Spleen (tissue), 11 donors: ENCODE measurements at regions not wholly inside any gene's neighbourhood (a gene's known extent, or its start where the extent isn't known, plus 50 kb on each side); places are given as distances from the start of the nearest gene placed in this dataset.

Source experiments
- DNase-seq: peaks from one replicate; pipeline ENCODE4 v3.0.0-alpha.2; 2020
- H3K27ac ChIP-seq, 8 donors: fragments of 200-600 bp; sonication (generic) in 7 of 8; 1 replicate in 4 of 8; 2 replicates in 4 of 8; pipeline versions ENCODE4 v1.5.0 to v1.8.0; 2016 to 2021; ENCODE audit warnings: inconsistent platforms in 4 of 8, mild to moderate bottlenecking in 4 of 8, moderate library complexity in 1 of 8
- H3K27me3 ChIP-seq, 7 donors: fragments of 200-600 bp; sonication (generic) in 6 of 7; replicated peaks in 1 of 7; 1 replicate in 4 of 7; 2 replicates in 3 of 7; pipeline versions ENCODE4 v1.5.0 to v1.8.0; 2016 to 2021; ENCODE audit warnings: inconsistent platforms in 3 of 7, mild to moderate bottlenecking in 1 of 7
- H3K36me3 ChIP-seq, 6 donors: fragments of 200-600 bp; sonication (generic) in 5 of 6; 1 replicate in 4 of 6; 2 replicates in 2 of 6; pipeline versions ENCODE4 v1.5.0 to v1.8.0; 2016 to 2021; ENCODE audit warnings: inconsistent platforms in 2 of 6
- H3K4me1 ChIP-seq, 6 donors: fragments of 200-600 bp; sonication (generic) in 5 of 6; 1 replicate in 3 of 6; 2 replicates in 3 of 6; pipeline versions ENCODE4 v1.5.0 to v1.8.0; 2016 to 2021; ENCODE audit warnings: inconsistent platforms in 3 of 6
- H3K4me3 ChIP-seq, 8 donors: fragments of 200-600 bp; sonication (generic) in 7 of 8; 1 replicate in 4 of 8; 2 replicates in 4 of 8; pipeline versions ENCODE4 v1.5.0 to v1.8.0; 2016 to 2021; ENCODE audit warnings: inconsistent platforms in 4 of 8, mild to moderate bottlenecking in 4 of 8, moderate library complexity in 2 of 8
- H3K9me3 ChIP-seq, 8 donors: fragments of 200-600 bp; sonication (generic) in 7 of 8; 1 replicate in 4 of 8; 2 replicates in 4 of 8; pipeline versions ENCODE4 v1.5.0 to v1.8.0; 2016 to 2021; ENCODE audit warnings: inconsistent platforms in 4 of 8
- POLR2A ChIP-seq, 3 donors: fragments of 450-650 bp; IDR thresholded peaks; one replicate each; pipeline ENCODE4 v1.5.1; 2017; ENCODE audit warnings: antibody characterized with exemption in 3 of 3, mild to moderate bottlenecking in 1 of 3
- POLR2AphosphoS5 ChIP-seq, 3 donors: sonication (generic); formaldehyde crosslinking; IDR thresholded peaks; one replicate each; pipeline ENCODE4 v1.5.1; 2017; ENCODE audit warnings: antibody characterized with exemption in 3 of 3
- WGBS, 5 donors: extraction: QIAGEN DNeasy Blood & Tissue Kit in 3 of 5; methylation state at CpG; one replicate each; pipeline versions ENCODE4 v1.1.5 to v1.1.7; 2013 to 2018; 5-methylcytosine and 5-hydroxymethylcytosine counted together
- intact Hi-C: fragments of 100-400 bp; cut with DNase I; formaldehyde crosslinking; loops from one replicate; pipeline ENCODE4 v1.15.0; 2023; ENCODE audit warnings: low total_unique reads
- TF ChIP-seq, protein P1 (sequence below), 11 experiments: fragments of 200-600 bp in 7 of 11; fragments of 450-650 bp in 4 of 11; sonication (generic) in 4 of 11; IDR thresholded peaks in 8 of 11; conservative IDR thresholded peaks in 3 of 11; 1 replicate in 7 of 11; 2 replicates in 4 of 11; pipeline versions ENCODE4 v1.4.0 to v1.8.0; 2016 to 2021; ENCODE audit warnings: antibody characterized with exemption in 11 of 11, inconsistent platforms in 4 of 11, mild to moderate bottlenecking in 1 of 11
- donor health status: healthy with polysubstance abuse.
- donor health status: DM: no; HTN: no; CAD: no; lungs with moderate emphysema.
- donor health status: DM: no; HTN: no; CAD: no.
- donor health status: Bipolar disorder and iron deficiency.
- donor health status: healthy.
- donor health status: DM: no; HTN: no; CAD: no.
- donor health status: DM: yes; HTN: yes; CAD: no.

DNA sequence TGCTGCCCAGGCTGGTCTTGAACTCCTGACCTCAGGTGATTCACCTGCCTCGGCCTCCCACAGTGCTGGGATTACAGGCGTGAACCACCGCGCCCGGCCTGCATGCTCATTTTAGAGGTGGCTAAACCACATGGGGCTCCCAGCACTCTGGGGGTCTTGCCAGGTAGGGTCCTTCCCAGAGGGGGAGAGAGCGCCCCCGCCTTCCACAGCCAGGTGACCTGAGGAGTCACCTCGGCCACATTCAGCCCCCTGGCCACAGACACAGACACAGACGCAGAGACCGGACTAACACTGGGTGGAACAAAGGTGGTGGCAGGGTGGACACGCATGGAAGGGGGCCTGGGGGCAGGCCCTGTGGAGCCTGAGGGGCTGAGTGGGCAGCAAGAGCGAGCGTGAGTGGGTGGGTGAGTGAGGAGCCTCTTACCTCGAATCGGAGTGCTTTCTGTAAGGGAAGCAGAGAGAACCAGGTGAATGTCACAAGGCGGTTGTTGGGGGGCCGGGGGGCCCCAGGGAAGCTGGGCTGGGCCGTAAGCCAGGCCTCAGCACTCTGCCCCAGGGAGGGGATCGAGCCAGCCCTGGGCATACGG lies 80.1 kb downstream of the PTPRS start:
- Histone ChIP-seq H3K4me1 (no peaks in the 10 kb centered on the region), H3K9me3 (peaks cover 0 to 17% (median 14%) of the 10 kb centered on the region in 8 donors), H3K27me3 (no peaks in the 10 kb centered on the region), H3K27ac (no peak overlapping the region), H3K4me3 (no peak overlapping the region), H3K36me3 (peaks cover 0 to 41% (median 0%) of the 10 kb centered on the region in 6 donors)
- TF ChIP-seq, protein P1, sequence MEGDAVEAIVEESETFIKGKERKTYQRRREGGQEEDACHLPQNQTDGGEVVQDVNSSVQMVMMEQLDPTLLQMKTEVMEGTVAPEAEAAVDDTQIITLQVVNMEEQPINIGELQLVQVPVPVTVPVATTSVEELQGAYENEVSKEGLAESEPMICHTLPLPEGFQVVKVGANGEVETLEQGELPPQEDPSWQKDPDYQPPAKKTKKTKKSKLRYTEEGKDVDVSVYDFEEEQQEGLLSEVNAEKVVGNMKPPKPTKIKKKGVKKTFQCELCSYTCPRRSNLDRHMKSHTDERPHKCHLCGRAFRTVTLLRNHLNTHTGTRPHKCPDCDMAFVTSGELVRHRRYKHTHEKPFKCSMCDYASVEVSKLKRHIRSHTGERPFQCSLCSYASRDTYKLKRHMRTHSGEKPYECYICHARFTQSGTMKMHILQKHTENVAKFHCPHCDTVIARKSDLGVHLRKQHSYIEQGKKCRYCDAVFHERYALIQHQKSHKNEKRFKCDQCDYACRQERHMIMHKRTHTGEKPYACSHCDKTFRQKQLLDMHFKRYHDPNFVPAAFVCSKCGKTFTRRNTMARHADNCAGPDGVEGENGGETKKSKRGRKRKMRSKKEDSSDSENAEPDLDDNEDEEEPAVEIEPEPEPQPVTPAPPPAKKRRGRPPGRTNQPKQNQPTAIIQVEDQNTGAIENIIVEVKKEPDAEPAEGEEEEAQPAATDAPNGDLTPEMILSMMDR (IDR thresholded peaks at IDR 0.05 in 8 of 11, conservative IDR thresholded peaks at IDR 0.05 in 3 of 11), result no peak
- TF ChIP-seq POLR2AphosphoS5 (IDR thresholded peaks at IDR 0.05), result no peak
- DNase-seq, result no peak
- WGBS, 5 donors, result 77 to 92% (median 88%) methylated on average over 20 of the region's 20 CpGs
- intact Hi-C loops, result no loop called here

DNA sequence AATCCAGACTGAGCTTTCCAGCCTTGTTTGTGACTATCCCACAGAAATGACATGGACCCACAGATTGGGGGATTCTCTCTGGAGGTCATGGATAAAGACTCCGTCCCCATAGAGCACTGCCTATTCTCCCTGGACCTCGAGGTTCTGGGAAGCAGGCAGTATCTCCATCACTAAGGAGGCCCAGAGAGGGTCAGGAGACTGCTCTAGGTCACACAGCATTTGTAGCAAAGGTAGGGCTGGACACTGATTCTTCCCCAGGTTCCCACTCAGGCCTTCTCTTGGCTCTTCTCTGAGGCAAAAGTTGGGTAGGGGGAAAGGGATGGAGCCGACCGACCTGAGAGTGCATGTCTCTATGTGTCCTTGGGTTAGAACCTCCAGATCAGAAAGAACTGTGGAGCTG lies 80.9 kb downstream of the PTPRS start:
- no peaks in the 10 kb centered on the region for H3K4me1 ChIP-seq
- no peak for DNase-seq
- 77 to 97% (median 93%) methylated on average over 4 of the region's 4 CpGs for whole genome bisulfite sequencing, 5 donors
- H3K27me3 ChIP-seq, result no peaks in the 10 kb centered on the region
- no peak overlapping the region for H3K27ac ChIP-seq
- intact Hi-C loops, result no loop called here
- H3K9me3 ChIP-seq, result peaks cover 0 to 25% (median 21%) of the 10 kb centered on the region in 8 donors
- TF ChIP-seq, protein P1 (IDR thresholded peaks at IDR 0.05 in 8 of 11, conservative IDR thresholded peaks at IDR 0.05 in 3 of 11), result no peak
- TF ChIP-seq POLR2A (IDR thresholded peaks at IDR 0.05) (no peak), POLR2AphosphoS5 (IDR thresholded peaks at IDR 0.05) (no peak)
- H3K4me3 ChIP-seq, result no peak overlapping the region
- peaks cover 0 to 49% (median under 1%) of the 10 kb centered on the region in 6 donors for H3K36me3 ChIP-seq

DNA sequence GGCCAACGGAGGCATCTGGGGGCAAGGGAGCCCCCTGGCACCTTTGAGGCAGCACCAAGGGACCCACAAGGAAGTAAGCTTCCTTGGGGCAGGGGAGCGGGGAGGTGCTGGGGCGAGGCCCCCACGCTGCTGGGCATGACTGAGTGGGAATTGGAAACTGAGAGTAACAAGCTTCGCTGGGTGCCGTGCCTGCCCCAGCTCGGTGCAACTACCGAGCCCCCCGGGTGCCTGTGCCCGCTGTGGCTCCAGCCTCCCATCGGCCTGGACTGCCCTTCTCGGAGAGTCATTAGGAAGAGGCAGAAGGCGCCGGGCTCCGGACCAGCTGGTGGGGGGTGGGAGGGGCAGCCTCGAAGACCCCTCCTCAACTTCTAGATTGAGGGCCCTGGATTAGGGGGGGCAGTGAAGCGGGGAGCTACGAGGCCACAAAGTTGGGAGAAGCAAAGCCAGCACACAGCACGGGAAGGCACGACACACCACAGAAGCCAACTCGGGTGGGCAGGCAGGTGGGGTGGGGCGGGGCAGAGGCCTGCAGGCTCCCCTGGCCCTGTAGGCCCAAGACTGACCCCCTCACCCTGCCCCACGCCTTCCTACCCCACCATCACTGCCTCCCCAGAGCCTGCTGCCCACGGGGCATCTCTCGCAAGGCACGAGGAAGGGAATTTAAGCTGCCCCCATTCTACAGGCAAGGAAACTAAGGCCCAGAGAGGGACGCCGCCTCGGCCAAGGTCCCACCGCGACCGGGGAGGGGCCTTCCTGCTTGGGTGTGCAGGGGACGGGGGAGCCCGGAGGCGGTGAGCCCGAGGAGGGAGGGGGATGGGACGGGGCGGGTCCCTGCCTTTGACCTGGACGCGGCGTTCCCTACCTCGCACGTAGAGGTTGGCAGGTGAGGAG lies 83.2 kb downstream of the PTPRS start:
- Histone ChIP-seq H3K36me3 (peaks cover 0 to 43% (median 3%) of the 10 kb centered on the region in 6 donors), H3K9me3 (peaks cover 0 to 35% (median 29%) of the 10 kb centered on the region in 8 donors), H3K4me3 (no peak overlapping the region), H3K27me3 (no peaks in the 10 kb centered on the region), H3K4me1 (no peaks in the 10 kb centered on the region), H3K27ac (no peak overlapping the region)
- intact Hi-C loops, result no loop called here
- WGBS, 5 donors, result 91 to 95% (median 94%) methylated on average over 30 to 43 of the region's 43 CpGs
- DNase-seq, result no peak
- no peak for TF ChIP-seq POLR2AphosphoS5 (IDR thresholded peaks at IDR 0.05)
- TF ChIP-seq, protein P1 (IDR thresholded peaks at IDR 0.05 in 8 of 11, conservative IDR thresholded peaks at IDR 0.05 in 3 of 11), result no peak
- no peak for TF ChIP-seq POLR2A (IDR thresholded peaks at IDR 0.05)

DNA sequence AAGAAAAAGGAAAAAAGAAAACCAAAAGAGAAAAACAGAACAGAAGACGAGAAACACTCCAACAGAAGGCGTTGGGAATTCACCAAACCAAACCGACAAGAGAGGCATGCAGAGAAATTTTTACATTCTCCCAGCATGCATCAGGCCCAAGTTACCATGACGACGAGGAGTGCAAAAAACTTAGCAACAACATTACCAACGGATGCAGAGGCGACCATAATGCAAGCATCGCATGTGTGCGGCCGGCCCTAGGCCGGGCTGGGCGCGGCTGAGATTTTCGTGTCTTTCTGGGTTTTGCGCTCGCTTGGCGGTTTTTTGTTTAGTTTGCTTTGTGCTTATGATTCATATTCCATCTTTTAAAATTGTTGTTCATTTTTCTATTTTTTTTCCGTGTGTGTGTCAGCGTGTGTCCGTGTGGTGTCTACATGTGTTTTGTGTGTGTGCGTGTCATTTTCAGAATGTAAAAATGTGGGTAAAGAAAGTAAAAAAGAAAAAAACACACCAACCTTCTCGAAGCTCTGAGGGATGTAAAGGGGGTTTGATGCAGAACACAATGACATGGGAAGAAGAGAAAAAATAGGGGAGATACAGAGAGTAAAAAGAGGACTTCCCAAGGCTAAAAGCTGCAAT lies 84.9 kb downstream of the PTPRS start:
- H3K4me1 ChIP-seq, result no peaks in the 10 kb centered on the region
- H3K4me3 ChIP-seq, result no peak overlapping the region
- intact Hi-C loops, result no loop called here
- TF ChIP-seq POLR2A (IDR thresholded peaks at IDR 0.05) (no peak), POLR2AphosphoS5 (IDR thresholded peaks at IDR 0.05) (no peak)
- TF ChIP-seq, protein P1 (IDR thresholded peaks at IDR 0.05 in 8 of 11, conservative IDR thresholded peaks at IDR 0.05 in 3 of 11), result no peak
- 94 to 98% (median 96%) methylated on average over 22 of the region's 22 CpGs for WGBS, 5 donors
- H3K27ac ChIP-seq, result no peak overlapping the region
- H3K36me3 ChIP-seq, result peaks cover 0 to 42% (median 3%) of the 10 kb centered on the region in 6 donors
- peaks cover 0 to 35% (median 29%) of the 10 kb centered on the region in 8 donors for H3K9me3 ChIP-seq
- H3K27me3 ChIP-seq, result no peaks in the 10 kb centered on the region
- DNase-seq, result no peak
